Right atrium auricular region (tissue), 2 donors: ENCODE measurements at regions not wholly inside any gene's neighbourhood (a gene's known extent, or its start where the extent isn't known, plus 50 kb on each side); places are given as distances from the start of the nearest gene placed in this dataset.

Experiments used
- DNase-seq: peaks from one replicate; pipeline ENCODE4 v3.0.0-alpha.2; 2019; ENCODE audit warnings: low spot score
- H3K27ac ChIP-seq, 2 donors: fragments of 200-600 bp; sonication (generic); 1 replicate in 1 of 2; 2 replicates in 1 of 2; pipeline ENCODE4 v1.5.1; 2016 to 2019
- H3K27me3 ChIP-seq, 2 donors: fragments of 200-600 bp; sonication (generic); one replicate each; pipeline versions ENCODE4 v1.5.1 to v1.6.0; 2017 to 2019
- H3K36me3 ChIP-seq: fragments of 200-600 bp; sonication (generic); one replicate; pipeline ENCODE4 v1.5.1; 2016
- H3K4me1 ChIP-seq, 2 donors: fragments of 200-600 bp; sonication (generic); one replicate each; pipeline versions ENCODE4 v1.5.1 to v1.6.0; 2017 to 2019
- H3K4me3 ChIP-seq, 2 donors: fragments of 200-600 bp; sonication (generic); 1 replicate in 1 of 2; 2 replicates in 1 of 2; pipeline ENCODE4 v1.5.1; 2017 to 2019; ENCODE audit warnings: mild to moderate bottlenecking in 1 of 2, moderate library complexity in 1 of 2
- H3K9me3 ChIP-seq, 2 donors: fragments of 200-600 bp; sonication (generic); one replicate each; pipeline ENCODE4 v1.5.1; 2019
- TF ChIP-seq, protein P1 (sequence below), 2 donors: fragments of 200-600 bp; sonication (generic); IDR thresholded peaks; one replicate each; pipeline ENCODE4 v1.5.1; 2019; ENCODE audit warnings: antibody characterized with exemption in 2 of 2

DNA sequence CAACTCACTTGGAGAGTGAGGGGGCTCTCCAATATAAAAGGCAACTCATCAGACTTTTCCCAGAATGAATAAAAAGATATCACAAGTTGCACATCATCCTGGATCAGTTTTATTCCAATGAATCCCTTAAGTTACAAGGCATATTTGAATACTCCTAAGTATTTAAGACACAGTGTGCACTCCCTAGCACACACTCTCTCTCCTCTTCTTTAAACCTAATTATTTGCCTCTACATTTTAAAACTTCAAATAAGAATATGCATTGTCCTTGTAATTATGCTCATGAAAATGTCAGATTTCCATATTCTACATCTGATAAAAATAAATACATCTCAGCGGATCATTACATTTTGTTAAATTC, 273.6 kb downstream of the ADGB start:
- Histone ChIP-seq H3K4me1 (no peaks in the 10 kb centered on the region), H3K27ac (no peak overlapping the region), H3K36me3 (no peaks in the 10 kb centered on the region), H3K27me3 (no peaks in the 10 kb centered on the region), H3K4me3 (no peak overlapping the region), H3K9me3 (no peaks in the 10 kb centered on the region)
- TF ChIP-seq, protein P1, sequence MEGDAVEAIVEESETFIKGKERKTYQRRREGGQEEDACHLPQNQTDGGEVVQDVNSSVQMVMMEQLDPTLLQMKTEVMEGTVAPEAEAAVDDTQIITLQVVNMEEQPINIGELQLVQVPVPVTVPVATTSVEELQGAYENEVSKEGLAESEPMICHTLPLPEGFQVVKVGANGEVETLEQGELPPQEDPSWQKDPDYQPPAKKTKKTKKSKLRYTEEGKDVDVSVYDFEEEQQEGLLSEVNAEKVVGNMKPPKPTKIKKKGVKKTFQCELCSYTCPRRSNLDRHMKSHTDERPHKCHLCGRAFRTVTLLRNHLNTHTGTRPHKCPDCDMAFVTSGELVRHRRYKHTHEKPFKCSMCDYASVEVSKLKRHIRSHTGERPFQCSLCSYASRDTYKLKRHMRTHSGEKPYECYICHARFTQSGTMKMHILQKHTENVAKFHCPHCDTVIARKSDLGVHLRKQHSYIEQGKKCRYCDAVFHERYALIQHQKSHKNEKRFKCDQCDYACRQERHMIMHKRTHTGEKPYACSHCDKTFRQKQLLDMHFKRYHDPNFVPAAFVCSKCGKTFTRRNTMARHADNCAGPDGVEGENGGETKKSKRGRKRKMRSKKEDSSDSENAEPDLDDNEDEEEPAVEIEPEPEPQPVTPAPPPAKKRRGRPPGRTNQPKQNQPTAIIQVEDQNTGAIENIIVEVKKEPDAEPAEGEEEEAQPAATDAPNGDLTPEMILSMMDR (IDR thresholded peaks at IDR 0.05) = no peak
- no peak for DNase-seq

DNA sequence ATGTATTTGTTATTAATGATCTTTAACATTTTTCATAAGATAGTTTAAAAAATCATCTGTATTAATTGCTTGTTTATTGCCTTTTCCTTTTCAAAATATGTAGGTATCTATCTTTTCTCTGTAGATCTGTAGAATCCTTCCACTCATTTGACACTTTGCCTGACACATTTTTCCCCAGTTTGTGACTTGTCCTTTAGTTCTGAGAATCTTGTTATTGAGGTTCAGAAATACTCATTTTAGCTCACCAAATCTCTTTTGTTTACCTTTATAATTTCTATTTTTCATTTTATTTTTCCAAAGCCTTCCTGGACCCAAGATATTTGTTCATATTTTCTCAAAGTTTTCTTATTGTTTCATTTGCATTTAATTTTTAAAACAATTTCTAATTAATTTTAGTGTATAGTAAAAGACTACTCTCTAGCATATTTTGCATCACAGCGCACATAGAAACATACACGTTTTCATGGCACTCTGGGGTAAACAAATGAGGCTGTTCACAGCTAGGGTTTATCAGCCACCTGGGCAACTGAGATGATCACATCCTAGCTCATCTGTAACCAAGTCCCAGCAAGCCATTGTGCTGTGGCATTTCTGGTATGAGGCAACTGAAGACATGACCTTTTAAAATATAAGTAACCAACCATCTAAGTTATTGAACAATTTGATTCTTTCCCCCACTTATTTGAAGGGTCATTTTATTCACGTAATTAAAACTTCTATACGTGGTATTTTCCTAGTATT, 275.7 kb downstream of the ADGB start:
- H3K36me3 ChIP-seq = no peaks in the 10 kb centered on the region
- TF ChIP-seq, protein P1 (IDR thresholded peaks at IDR 0.05) = no peak
- no peaks in the 10 kb centered on the region for H3K9me3 ChIP-seq
- H3K27ac ChIP-seq = no peak overlapping the region
- no peak for DNase-seq
- no peaks in the 10 kb centered on the region for H3K27me3 ChIP-seq
- H3K4me1 ChIP-seq = no peaks in the 10 kb centered on the region
- H3K4me3 ChIP-seq = no peak overlapping the region

DNA sequence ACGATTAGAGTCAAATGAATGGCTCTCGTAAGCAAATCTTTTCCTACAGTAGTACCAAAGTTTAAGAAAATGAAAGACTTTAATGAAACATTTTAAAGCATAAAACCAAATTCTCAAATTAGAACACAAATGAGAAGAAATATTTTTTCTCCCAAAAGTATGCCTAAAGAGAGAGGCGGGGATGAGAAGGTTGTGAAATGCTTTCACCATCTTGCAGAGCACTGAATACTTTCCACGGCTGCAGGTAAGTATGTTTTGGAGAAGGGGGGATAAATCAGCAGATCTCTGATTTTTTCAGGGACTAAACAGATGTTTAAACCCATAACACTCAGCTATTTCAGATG, 277.1 kb downstream of the ADGB start:
- TF ChIP-seq, protein P1 (IDR thresholded peaks at IDR 0.05) = no peak
- H3K9me3 ChIP-seq = no peaks in the 10 kb centered on the region
- no peak for DNase-seq

DNA sequence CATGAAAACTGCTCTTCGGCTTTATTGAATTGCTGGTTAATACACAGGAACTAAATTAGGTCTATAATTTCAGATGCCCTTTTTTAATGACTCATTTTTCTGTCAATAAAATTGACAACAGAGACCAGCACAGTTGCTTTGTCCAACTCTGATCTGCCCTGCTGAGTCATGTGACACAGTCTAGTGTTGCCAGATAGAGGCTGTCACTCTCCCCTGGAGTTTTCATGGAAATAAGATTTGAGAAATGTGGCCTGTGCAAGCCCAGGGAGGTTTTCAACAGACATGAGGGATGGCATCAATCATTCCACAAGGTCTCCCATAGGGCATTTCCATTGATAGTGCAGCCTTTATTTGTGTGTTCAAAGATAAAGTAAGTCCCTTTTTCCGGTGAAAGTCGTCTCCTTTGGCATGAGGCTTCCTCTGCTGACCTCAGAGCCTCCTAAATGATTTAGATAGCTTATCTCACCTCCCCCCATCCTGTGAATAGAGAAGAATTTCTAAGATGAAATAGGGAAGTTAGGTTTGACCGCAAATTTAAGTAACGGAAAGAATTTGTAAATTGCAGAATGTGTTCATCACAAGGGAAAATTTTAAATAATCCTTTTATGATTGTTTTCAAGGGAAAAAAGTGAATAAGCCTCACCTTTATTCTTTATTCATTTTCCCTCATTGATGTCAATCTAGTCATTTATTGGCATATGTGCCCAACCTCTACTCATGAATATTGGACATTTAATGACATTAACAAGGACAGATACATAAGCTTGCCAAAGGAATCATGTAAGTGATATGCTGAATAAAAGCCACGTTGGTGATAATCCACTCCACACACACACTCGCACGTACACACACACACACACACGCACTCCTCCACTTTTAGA, 277.7 kb downstream of the ADGB start:
- Histone ChIP-seq H3K36me3 (no peaks in the 10 kb centered on the region), H3K27ac (no peak overlapping the region), H3K27me3 (no peaks in the 10 kb centered on the region), H3K4me3 (no peak overlapping the region), H3K4me1 (no peaks in the 10 kb centered on the region), H3K9me3 (no peaks in the 10 kb centered on the region)
- TF ChIP-seq, protein P1 (IDR thresholded peaks at IDR 0.05) = no peak
- no peak for DNase-seq

More for the DNA sequence above, 277.1 kb downstream of the ADGB start:
- no peaks in the 10 kb centered on the region for H3K4me1 ChIP-seq
- H3K36me3 ChIP-seq = no peaks in the 10 kb centered on the region
- no peak overlapping the region for H3K4me3 ChIP-seq
- H3K27ac ChIP-seq = no peak overlapping the region
- H3K27me3 ChIP-seq = no peaks in the 10 kb centered on the region

DNA sequence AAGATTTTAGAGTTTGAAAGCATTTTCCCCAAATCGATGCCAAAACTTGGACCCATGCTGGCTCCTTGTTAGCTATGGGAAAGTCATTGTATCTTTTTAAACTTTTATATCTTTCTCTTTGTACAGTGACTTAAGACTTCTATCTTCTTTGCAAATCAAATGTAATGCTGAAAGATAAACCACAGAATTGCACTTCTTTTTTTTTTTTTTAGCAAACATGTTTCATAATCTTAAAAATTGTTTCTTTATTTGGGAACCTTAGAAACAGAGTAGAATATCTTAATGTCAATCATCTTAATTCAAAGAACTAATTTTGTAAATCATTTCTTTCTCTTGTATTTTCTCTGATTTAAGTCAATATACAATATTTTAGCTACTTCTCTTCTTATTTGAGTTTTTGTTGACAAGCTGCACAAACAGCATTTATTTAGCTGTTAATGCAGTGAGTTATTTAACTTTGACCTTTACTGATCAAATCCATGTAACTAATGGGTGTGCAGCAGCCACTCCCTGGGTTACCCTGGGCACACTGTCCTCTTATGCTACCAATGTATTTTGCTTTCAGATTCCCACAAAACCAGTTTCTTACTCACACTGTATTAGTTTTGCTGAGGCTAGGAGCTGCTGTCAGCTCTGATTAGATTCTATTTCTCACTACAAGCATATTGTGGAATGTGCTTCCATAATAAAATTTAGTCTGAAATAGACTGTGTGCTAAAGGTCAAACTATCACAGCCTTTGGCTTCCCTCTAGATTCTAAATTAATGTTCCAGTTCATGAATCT, 279.6 kb downstream of the ADGB start:
- no peak for DNase-seq
- Histone ChIP-seq H3K27me3 (no peaks in the 10 kb centered on the region), H3K9me3 (no peaks in the 10 kb centered on the region), H3K4me1 (no peaks in the 10 kb centered on the region), H3K27ac (no peak overlapping the region), H3K36me3 (no peaks in the 10 kb centered on the region), H3K4me3 (no peak overlapping the region)
- TF ChIP-seq, protein P1 (IDR thresholded peaks at IDR 0.05) = no peak
